ENCODE measurements at regions not wholly inside any gene's neighbourhood (a gene's known extent, or its start where the extent isn't known, plus 50 kb on each side); places are given as distances from the start of the nearest gene placed in this dataset.

DNA sequence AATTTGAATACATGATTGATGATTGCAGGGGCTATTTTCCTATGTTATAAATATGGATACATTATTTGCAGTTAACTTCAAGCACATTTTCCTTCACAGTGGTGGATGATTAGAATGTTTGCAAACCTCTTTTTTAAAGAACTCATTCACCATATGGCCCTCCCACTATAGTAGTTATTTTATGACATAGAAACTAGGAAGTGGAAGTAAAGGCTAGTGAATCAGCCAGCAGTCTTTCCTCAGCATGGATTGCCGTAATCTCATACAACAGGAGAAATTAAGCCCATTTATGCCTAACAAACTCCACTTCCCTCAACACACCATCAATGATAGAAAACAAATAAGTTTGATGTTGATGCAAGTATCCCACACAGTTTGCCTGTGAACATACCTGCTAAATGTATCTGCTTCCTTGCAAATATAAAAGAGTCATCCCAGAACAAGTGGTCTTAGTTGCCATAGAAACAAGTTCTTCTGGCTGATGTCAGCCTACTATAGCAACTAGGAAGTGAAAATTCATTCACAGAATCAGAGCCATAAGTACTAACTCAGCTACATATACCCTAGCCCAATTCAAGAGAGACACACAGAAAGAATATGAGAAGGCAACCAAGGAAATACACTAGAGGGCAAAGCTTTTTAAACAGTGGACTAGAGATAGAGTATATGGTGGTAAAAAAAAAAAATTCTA is 100.9 kb upstream of the RADX start:
- H3K9me3 ChIP-seq (ENCODE audit: control insufficient read depth, low read length): no peaks in the 10 kb centered on the region
- Mint-ChIP-seq H3K27ac (no peak overlapping the region), H3K4me3 (no peak overlapping the region), H3K4me1 (no peaks in the 10 kb centered on the region), H3K9me3 (peaks cover 23% of the 10 kb centered on the region), H3K36me3 (ENCODE audit: low read depth) (no peaks in the 10 kb centered on the region), H3K27me3 (ENCODE audit: insufficient read depth) (peaks cover 3% of the 10 kb centered on the region)
- no peaks in the 10 kb centered on the region for H3K27me3 ChIP-seq (ENCODE audit: control insufficient read depth, insufficient read depth, low read length, poor library complexity, severe bottlenecking)
- no peak overlapping the region for H3K4me3 ChIP-seq (ENCODE audit: low read length)
- TF ChIP-seq, protein P1, sequence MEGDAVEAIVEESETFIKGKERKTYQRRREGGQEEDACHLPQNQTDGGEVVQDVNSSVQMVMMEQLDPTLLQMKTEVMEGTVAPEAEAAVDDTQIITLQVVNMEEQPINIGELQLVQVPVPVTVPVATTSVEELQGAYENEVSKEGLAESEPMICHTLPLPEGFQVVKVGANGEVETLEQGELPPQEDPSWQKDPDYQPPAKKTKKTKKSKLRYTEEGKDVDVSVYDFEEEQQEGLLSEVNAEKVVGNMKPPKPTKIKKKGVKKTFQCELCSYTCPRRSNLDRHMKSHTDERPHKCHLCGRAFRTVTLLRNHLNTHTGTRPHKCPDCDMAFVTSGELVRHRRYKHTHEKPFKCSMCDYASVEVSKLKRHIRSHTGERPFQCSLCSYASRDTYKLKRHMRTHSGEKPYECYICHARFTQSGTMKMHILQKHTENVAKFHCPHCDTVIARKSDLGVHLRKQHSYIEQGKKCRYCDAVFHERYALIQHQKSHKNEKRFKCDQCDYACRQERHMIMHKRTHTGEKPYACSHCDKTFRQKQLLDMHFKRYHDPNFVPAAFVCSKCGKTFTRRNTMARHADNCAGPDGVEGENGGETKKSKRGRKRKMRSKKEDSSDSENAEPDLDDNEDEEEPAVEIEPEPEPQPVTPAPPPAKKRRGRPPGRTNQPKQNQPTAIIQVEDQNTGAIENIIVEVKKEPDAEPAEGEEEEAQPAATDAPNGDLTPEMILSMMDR (conservative IDR thresholded peaks at IDR 0.05): no peak
- H3K27ac ChIP-seq (ENCODE audit: low read depth, low read length): no peak overlapping the region
- H3K36me3 ChIP-seq (ENCODE audit: control insufficient read depth, insufficient read depth, low read length): no peaks in the 10 kb centered on the region
- H3K9ac ChIP-seq (ENCODE audit: extremely low read depth, low read length, poor library complexity, severe bottlenecking): no peak overlapping the region
- WGBS, 2 experiments (ENCODE audit: insufficient coverage in 1 of 2, insufficient read length in 1 of 2): 100% methylated on average over 1 of the region's 1 CpG; no CpG with 5 or more reads in 1 of the 2 experiments
- no peaks in the 10 kb centered on the region for H3K4me1 ChIP-seq (ENCODE audit: control insufficient read depth, insufficient read depth, low read length)
- no peak for DNase-seq
